ENCODE measurements at regions not wholly inside any gene's neighbourhood (a gene's known extent, or its start where the extent isn't known, plus 50 kb on each side); places are given as distances from the start of the nearest gene placed in this dataset.

- ChIA-PET POLR2A (no interaction called here), CTCF (no interaction called here)
- Histone ChIP-seq H3K27ac (ENCODE audit: low read length) (no peak overlapping the region), H3K9me3 (ENCODE audit: control insufficient read depth, insufficient read depth, low read depth, low read length) (no peaks in the 10 kb centered on the region), H3K27me3 (ENCODE audit: control insufficient read depth, insufficient read depth, low read length) (no peaks in the 10 kb centered on the region), H3K36me3 (ENCODE audit: control insufficient read depth, insufficient read depth, low read length) (no peaks in the 10 kb centered on the region), H3K4me3 (ENCODE audit: low read depth in 2 of 2, low read length in 2 of 2) (no peak overlapping the region), H3K4me1 (ENCODE audit: control insufficient read depth, insufficient read depth, low read length) (no peaks in the 10 kb centered on the region)
- ATAC-seq (no peak), DNase-seq (ENCODE audit: low read depth, low spot score) (no peak)
- BruUV-seq (replicated peaks) = no TSS peak
- in situ Hi-C loops (cut with HindIII; ENCODE audit: low pct_unique_long_range_greater_than_20kb, low sequenced_read_pairs) = no loop called here
- TF ChIP-seq REST (IDR thresholded peaks at IDR 0.05; ENCODE audit: insufficient read depth in 1 of 2, low read depth in 2 of 2, low read length in 1 of 2) = no peak
- TF ChIP-seq CTCF (IDR thresholded peaks at IDR 0.05) = no peak; the same call in 1 of the 2 replicates
- TF ChIP-seq SIN3A (IDR thresholded peaks at IDR 0.05; ENCODE audit: borderline replicate concordance, insufficient read depth, low read depth, low read length) = no peak
- intact Hi-C loops (cut with micrococcal nuclease; ENCODE audit: unreplicated experiment) = loop anchor here (10.0 kb wide), 1 partner anchor 259 kb away; no protein-coding TSS in a partner anchor
Measured at GRCh38 chr10:57593983-57594573, 673.6 kb downstream of the IPMK start.

- H3K27me3 ChIP-seq (ENCODE audit: control insufficient read depth, insufficient read depth, low read length) = no peaks in the 10 kb centered on the region
- H3K36me3 ChIP-seq (ENCODE audit: control insufficient read depth, insufficient read depth, low read length) = no peaks in the 10 kb centered on the region
- peak; percentile 68; the same call in 1 of the 2 replicates for ATAC-seq
- no peak overlapping the region for H3K27ac ChIP-seq (ENCODE audit: low read length)
- no peaks in the 10 kb centered on the region for H3K4me1 ChIP-seq (ENCODE audit: control insufficient read depth, insufficient read depth, low read length)
- BruUV-seq (replicated peaks) = no TSS peak
- intact Hi-C loops (cut with micrococcal nuclease; ENCODE audit: unreplicated experiment) (loop anchor here (5.0 to 10.0 kb wide), 3 partner anchors 77 to 487 kb away; no protein-coding TSS in a partner anchor), in situ Hi-C loops (cut with HindIII; ENCODE audit: low pct_unique_long_range_greater_than_20kb, low sequenced_read_pairs) (no loop called here)
- peak; percentile 12 for DNase-seq (ENCODE audit: low read depth, low spot score)
- ChIA-PET POLR2A (no interaction called here), CTCF (no interaction called here)
- no peaks in the 10 kb centered on the region for H3K9me3 ChIP-seq (ENCODE audit: control insufficient read depth, insufficient read depth, low read depth, low read length)
- TF ChIP-seq REST (IDR thresholded peaks at IDR 0.05; ENCODE audit: insufficient read depth in 1 of 2, low read depth in 2 of 2, low read length in 1 of 2) = no peak
- TF ChIP-seq CTCF (IDR thresholded peaks at IDR 0.05) = peak; percentile 50
- no peak overlapping the region for H3K4me3 ChIP-seq (ENCODE audit: low read depth in 2 of 2, low read length in 2 of 2)
Measured at GRCh38 chr10:57579926-57580325, 687.8 kb downstream of the IPMK start.

All from Panc1 (cell line).